GM19239 (cell line): ENCODE measurements at regions not wholly inside any gene's neighbourhood (a gene's known extent, or its start where the extent isn't known, plus 50 kb on each side); places are given as distances from the start of the nearest gene placed in this dataset.
"Not testable (repeated sequence)": the region's sequence is repeated elsewhere in the genome, so short reads cannot be mapped to it uniquely, and the experiment has no call there.

ENCODE experiments used
- DNase-seq: peaks from one replicate; pipeline ENCODE4 v3.0.0; 2011; ENCODE audit warnings: low spot score; ENCODE audit not compliant: insufficient read length
- FAIRE-seq: peaks from 2 replicates; lab custom pipeline; 2011; peaks lifted over from hg19 to GRCh38; lab: Jason Lieb, UNC

DNA sequence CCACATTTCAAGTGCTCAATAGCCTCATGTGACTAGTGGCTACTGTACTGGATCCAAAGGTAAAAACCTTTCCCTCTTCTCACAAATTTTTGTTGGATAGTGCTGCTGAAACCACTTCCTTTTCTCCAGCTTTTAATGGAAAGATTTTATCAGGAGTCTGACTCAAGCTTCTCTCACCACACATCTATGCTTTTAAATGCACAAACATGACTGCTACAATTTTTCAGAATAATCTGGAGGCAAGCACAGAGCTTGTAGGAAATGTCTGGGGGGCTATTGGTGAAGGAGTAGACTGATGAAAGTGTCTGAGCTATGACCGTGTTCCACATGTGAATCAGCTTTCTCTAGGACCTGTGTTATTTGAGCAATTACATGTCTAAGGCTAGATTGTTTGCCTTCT lies 101.1 kb upstream of the FAT3 start:
- DNase-seq = no peak
- no peak for FAIRE-seq

DNA sequence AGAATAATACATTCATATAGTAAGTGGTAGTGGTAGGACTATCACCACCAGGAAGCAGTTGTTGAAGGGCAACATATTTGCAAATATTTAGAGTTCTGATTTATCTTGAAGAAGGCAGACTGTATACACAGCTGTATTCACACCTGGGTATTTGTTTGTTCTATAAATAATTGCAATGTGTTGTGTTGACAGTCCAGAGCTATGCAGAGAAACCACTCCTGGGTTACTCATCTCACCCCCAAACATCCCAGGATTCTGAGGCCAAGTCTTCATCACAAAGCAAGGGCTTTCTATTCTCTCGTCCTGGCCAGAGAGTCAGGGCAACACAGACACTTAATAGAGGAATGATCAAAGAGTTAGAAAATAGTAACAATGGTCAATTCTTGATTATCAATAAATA lies 102.1 kb upstream of the FAT3 start:
- FAIRE-seq (no peak), DNase-seq (no peak)

DNA sequence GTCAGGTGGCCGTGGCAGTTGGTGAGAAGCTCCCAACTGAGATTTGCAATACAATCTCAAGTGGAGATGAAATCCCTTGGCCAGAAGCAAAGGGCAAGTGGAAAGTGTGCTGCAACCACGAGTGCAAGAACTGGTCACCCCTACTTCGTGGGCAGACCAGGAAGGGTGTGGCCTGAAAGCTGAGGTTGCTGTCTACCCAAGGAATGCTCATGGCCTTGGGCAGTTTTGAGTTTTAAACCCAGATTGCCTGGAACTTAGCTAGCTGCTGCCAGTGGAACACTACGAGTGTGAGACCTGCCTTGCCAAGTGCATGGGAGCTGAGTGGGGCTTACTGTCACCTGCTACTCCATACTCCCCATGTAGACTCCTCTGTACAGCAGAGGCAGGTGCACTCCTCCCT lies 113.3 kb upstream of the FAT3 start:
- no peak for DNase-seq
- no peak for FAIRE-seq

DNA sequence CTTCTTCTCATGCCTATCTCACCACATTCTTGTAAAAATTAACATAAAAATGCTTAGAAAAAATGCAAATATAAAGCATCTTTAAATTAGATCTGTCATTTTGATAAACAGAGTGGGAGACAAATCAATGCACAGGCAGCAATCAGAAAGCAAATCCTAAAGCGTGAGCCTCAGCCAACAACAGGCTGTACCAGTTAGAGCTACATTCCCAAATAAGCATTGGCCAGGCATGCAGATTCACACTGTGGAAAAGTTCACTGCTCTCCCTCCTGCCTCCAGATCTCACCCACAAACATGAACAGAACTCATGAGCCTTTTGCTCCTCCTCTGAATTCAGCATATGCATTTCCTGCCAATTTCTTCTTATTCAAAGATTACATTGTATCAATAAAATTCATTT lies 115.2 kb upstream of the FAT3 start:
- DNase-seq = no peak
- FAIRE-seq = no peak

DNA sequence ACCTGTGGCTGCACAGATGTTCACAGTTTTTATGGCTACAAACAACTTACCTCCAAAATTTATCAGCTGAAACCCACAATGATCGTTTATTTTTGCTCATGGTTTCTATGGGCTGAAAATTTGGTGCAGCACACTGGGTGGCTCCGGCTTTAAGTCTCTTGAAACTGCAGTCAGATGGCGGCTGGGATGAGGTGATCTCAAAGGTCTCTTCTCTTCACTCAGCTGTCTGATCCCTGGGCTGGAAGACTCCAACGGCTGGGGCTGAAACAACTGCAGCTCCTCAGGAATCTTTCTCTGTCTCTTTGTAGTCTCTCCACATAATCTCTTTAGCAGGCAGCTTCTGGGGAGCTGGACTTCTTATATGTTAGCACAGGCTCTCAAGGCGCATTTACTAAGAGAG lies 117.3 kb upstream of the FAT3 start:
- no peak for DNase-seq
- no peak for FAIRE-seq

DNA sequence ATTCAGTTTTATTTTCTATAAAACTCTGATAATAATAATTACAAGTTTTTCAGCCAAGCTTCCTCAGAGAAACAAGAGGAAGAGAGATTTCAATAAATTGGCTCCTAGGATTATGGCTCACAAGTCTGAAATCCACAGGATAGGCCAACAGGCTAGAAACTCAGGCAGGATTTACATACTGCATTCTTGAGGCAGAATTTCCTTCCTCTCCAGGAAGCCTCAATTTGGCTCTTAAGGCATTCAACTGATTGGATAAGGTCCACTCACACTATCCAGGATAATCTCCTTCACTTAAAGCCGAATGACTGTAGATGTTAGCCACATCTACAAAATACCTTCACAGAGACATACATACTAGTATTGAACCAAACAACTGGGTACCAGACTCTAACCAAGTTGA lies 120.3 kb upstream of the FAT3 start:
- no peak for FAIRE-seq
- no peak for DNase-seq

DNA sequence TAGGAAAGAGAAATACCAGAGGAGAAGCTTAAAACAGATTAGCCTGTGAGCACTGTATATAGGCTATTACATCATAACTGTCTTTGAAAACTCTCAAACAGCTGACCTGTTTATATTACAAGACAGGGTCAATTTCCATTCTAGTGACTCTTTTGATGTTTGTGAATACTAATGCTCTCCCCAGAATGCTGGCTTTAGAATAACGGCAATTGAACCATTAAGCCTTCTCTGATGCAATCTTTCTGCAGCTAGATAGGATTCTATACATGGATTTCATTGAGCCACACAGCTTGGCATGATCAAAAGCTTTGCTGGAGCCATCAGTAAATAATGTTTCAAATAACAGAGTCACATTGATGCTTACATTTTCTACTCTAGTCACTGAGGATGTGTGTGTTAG lies 122.7 kb upstream of the FAT3 start:
- DNase-seq (no peak), FAIRE-seq (no peak)

DNA sequence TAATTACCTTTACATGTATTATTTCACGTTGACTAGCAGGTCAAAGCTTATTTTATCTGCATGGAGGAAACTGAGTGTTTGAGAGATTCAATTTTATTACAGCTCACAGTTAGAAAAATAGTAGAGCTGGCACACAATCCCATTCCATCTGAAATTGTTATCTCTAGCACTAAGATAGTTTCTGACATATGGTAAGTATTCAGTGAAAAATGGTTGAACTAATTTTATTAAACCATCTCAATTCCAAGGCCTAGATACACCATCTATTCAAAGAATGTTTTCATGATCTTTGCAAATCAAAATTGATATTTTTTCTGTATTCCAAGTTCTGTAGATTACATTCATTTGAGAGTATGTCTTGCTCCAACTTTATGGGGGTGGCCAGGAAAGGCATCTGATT lies 125.4 kb upstream of the FAT3 start:
- DNase-seq (no peak), FAIRE-seq (no peak)

DNA sequence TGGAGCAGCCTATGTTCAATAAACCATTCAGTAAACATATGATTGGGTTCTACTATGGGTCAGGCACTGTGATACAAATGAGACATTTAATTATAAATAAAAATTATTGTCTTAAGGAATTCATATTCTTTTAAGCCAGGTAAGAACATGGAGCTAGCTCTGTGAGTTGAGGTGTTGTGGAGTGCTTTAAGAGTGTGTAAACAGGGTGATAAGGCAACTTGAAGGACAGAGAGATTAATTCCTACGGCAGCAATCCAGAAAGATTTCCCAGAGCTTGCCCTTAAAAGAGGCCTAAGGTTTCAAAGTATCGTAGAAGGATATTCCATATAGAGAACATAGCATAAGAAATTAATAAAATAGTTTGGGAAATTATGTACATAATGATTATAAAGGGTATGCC lies 126.4 kb upstream of the FAT3 start:
- DNase-seq (no peak), FAIRE-seq (no peak)

DNA sequence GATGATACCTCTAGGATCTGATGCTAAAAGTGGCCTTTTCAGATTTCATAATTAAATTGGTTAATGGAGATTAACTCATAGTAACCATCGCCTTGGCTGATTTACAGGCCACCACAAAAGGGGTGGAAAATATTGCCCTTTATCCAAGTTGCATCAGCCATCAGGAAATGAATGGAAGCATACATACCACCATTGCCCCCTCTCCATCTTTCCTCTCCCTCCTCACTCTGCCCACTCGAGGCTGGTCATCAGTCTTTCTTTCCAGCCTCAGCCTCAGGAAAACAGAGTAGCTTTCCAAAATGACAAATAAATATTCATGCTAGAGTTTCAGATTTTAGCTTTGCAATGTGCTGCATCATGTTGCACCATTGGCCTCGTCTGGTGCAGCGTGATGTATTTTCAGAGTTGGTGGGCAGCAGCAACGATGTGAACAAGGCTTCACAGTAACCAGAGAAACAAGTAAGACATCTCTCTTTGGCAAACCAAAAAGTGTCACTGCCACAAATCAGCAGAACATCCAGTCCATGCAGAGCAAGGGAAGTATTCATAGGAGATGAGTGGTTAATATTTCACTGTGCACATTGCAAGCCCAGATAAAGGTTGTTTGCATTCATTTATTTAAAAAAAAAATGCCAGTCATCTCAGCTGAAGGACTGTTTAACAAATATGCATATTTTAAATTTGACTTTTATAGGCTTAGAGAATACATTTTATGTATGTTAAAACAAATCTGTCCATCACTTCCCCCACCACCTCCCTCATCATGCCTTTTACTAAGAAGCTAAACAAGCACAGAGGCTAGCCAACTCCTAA lies 136.7 kb upstream of the FAT3 start:
- FAIRE-seq (no peak), DNase-seq (no peak)

DNA sequence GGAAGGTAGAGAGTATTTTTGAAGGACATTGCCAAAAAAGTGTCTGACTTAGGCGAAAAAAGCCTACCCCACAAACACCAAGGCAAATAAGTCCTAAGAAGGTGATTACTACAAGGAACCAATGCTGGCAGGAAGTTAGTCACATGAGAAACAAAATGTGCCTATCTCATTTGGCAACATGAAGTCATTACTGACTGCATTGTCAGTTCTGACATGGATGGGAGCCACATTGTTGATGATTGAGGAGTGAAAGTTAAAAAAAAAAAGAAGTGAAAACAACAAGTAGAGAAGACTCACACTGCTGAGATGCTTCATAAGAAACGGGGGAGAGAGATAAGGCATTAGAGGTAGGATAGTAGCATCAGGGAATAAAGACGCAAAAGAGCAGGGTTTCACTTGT lies 141.5 kb upstream of the FAT3 start:
- DNase-seq (no peak), FAIRE-seq (no peak)

DNA sequence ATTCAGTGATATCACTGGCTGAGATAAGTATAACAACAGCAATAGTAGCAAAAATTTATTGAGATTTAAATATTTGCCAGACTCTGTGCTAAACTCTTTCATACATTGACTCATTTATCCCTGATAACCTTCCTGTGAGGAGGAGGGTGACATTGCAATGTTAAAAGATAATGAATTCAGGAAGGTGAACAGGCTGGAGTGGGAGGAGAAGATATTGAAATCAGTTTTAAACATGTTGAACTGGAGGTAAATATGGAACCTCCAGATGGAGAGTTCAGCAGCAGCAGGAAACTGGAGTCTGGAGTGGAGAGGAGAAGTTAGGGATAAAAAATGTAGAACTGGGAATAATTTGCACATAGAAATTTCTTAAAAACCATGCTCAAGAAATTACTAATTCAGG lies 142.0 kb upstream of the FAT3 start:
- FAIRE-seq (no peak), DNase-seq (no peak)

DNA sequence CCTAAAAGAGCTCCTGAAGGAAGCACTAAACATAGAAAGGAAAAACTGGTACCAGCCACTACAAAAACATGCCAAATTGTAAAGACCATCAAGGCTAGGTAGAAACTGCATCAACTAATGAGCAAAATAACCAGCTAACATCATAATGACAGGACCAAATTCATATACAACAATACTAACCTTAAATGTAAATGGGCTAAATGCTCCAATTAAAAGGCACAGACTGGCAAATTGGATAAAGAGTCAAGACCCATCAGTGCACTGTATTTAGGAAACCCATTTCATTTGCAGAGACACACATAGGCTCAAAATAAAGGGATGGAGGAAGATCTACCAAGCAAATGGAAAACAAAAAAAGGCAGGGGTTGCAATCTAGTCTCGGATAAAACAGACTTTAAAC lies 150.1 kb upstream of the FAT3 start:
- FAIRE-seq, DNase-seq: not testable (repeated sequence)

DNA sequence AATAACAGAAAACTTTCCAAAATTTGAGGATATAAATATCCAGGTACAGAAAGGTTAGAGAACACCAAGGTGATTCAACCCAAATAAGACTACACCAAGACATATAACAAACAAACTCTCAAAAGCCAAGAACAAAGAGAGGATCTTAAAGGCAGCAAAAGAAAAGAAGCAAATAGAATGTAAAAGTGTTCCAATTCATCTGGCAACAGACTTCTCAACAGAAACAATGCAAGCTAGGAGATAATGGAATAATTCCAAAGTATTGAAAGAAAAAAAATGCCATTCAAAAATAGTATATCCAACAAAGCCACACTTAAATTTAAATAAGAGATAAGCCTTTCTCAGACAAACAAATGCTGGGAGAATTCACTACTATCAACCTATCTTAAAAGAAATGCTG lies 153.0 kb upstream of the FAT3 start:
- DNase-seq = no peak
- FAIRE-seq = no peak

DNA sequence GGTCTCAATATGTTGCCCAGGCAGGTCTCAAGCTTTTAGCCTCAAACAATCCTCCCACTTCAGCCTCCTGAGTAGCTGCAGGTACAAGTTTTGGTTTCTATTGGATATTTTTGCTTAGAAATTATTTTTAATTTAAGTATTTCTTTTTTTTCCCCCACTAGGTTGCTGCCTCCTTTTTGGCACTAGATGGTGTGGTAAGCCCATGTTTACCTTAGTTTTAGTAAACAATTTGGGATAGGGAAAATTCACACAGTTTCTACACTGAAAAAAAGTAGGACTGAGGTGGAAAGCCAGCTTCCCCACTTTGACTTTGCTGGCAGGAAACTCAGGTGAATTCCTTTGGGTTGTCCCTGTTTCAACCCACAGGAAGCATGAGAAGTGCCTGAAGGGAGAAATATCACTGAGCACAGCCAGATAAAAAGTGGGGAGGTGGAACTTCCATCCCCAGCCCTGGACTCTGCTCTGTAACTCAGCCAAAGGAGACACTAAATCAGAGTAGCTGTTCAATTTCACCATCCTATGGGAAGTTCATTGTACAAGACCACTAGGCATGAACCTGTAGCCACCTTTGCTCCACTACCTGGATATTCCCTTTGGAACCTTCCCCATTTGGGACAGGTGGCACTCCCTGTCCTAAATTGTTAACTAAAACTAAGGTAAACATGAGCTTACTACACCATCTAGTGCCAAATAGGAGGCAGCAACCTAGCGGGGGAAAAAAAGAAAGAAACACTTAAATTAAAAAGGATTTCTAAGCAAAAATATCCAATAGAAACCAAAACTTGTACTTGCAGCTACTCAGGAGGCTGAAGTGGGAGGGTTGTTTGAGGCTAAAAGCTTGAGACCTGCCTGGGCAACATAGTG lies 154.4 kb upstream of the FAT3 start:
- DNase-seq (no peak), FAIRE-seq (no peak)

DNA sequence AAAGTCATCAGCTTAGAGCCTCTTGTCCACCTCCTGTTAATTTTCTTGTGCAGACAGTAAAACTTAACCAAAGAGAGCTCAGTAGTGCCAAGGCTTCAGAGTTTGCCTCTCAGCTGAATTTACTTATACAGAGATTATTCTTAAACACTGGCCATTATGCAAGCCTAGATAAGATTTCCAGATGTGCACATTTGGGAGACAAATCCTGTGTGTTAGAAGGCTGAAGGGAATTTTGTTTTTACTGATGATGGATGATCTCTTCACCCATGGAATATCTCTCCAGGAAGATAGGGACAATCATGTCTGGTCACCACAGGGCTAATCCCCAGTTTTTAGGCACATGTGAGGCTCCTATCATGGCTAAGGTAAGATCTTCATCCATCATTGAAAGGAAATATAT lies 157.6 kb upstream of the FAT3 start:
- FAIRE-seq = no peak
- no peak for DNase-seq

DNA sequence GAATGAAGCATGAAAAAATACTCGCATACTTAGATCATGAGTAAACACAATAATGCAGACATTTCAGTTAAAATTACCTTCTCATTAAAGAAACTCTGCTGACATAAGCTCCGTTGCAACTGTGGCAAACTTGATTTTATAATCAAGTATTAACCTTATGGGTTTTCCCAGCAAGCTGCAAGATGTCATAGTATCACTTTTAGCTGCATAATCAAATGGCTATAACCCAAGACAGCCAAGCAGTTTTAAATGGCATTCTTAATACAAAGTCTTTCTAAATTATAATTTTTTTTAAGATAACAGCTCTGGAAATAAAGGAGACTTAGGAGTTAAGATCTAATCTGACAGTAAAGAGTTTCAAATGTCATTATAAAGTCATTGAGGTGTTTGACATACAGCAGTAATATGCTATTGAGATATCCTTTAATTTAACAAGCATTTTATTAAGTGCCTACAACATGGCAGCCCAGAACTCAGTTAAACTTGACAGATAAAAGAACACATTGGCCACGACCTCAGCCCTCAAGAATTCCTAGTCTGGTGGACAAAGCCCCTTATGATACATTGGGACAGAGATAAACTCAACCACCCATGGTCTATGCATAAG lies 163.1 kb upstream of the FAT3 start:
- no peak for DNase-seq
- FAIRE-seq = no peak

DNA sequence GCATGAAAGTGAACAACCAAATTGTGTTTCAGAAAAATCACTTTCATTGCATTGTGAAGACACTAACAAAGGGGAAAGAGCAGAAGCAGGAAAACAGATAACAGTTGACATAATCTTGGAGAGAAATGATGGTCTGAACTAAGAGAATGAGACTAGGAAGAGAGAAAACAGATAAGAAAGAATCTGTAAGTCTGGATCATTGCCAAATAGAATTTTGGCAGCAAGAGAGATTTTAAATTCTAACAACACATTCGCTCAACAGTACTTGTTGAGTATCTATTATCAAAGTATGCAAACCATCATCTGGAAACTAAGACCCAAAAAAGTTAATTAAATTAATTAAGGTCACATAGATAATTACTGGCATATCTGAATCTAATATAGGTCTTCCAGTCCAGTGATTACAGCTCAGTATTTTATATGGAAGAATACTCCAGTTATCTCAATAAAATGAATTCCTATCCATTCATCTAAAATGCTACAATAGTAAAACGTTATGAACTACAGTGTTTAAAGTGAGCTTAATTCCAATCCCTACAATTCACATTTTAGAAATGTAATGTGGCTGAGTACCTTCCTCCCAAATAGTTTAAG lies 166.7 kb upstream of the FAT3 start:
- DNase-seq = no peak
- no peak for FAIRE-seq

DNA sequence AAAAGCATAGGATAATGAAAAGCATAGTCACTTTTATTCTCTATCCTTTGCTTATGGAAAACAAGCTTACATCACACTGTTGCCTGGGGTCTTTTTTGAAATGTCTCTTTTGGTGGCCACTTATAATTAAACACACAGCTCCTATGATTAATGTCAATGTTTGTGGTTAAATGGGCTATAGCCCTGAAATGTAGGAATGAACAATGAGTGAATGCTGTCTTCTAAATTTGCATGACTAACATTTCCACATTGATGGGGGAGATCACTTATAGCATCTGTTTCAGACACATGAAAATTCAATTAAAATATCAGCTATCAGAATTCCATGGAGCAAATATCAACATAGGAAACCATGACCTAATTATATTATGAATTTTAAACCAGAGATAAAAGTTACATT lies 171.4 kb upstream of the FAT3 start:
- DNase-seq = no peak

DNA sequence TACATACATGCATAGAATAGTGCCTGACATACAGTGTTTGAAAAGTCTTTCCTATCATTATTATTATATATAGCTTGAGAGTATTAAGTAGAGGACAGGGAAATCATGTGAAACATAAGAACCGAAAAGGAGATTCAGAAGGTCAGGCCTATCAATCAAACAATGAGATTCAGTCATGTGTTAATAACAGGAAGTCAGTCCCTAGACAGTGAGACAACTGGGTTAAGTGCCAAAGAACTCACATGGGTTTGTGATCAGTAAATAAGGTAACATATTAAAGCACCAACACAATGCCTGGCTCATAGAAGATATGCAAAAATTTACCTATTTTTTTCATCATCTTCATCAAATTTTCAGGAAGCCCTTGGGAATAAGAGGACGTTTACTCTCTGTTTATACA lies 174.3 kb upstream of the FAT3 start:
- FAIRE-seq (no peak), DNase-seq (no peak)

More for the DNA sequence above, 171.4 kb upstream of the FAT3 start:
- FAIRE-seq = no peak

DNA sequence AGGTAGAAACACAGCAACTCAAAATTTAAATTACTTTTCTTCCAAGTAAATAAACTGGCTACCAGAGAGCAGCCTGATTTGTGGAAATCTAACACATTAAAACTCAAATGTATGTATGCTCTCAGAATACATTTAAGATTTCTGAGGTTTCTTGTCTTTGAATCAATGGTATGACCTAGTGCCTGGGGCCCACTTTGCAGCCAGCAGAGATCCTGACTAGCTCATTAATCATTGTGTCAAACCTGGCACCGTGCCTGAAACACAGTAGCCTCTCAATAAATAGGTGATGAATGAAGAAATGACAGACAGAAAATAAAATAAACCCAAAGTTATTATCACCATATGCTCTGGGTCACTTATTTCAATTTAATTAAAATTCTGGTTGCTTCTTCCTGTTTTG lies 176.2 kb upstream of the FAT3 start:
- FAIRE-seq (no peak), DNase-seq (no peak)
